ENCODE measurements at regions not wholly inside any gene's neighbourhood (a gene's known extent, or its start where the extent isn't known, plus 50 kb on each side); places are given as distances from the start of the nearest gene placed in this dataset.
A peak's percentile ranks its signal among the peaks of the same experiment; 100 is the strongest.

- no peak overlapping the region for H3K4me3 ChIP-seq (ENCODE audit: low read length)
- no peaks in the 10 kb centered on the region for H3K79me2 ChIP-seq (ENCODE audit: low read length)
- TF ChIP-seq EZH2phosphoT487 (IDR thresholded peaks at IDR 0.05; ENCODE audit: low read depth) (no peak), CTCF (IDR thresholded peaks at IDR 0.05; ENCODE audit: low read depth, low read length) (no peak)
- H3K36me3 ChIP-seq (replicated peaks; ENCODE audit: low read depth, low read length): no peaks in the 10 kb centered on the region
- H3K27me3 ChIP-seq (ENCODE audit: low read depth, low read length): no peaks in the 10 kb centered on the region
- 0 out of 2 replicates have a peak overlapping the region, but pooled peaks have one; percentile 2 for H3K4me2 ChIP-seq (ENCODE audit: low read length)
- no peak overlapping the region for H3K9ac ChIP-seq (ENCODE audit: low read length)
- no peaks in the 10 kb centered on the region for H4K20me1 ChIP-seq (ENCODE audit: insufficient read depth, low read length)
- H3K9me3 ChIP-seq (ENCODE audit: insufficient read depth, low read length): no peaks in the 10 kb centered on the region
- H2AFZ ChIP-seq (ENCODE audit: low read depth, low read length): no peak overlapping the region
- H3K4me1 ChIP-seq (ENCODE audit: low read length): peaks cover 80% of the 10 kb centered on the region
- H3K27ac ChIP-seq (ENCODE audit: low read length): no peak overlapping the region
Observed at GRCh38 chr2:43171789-43172188, 54.6 kb downstream of the ZFP36L2 start.

GRCh38 chr2:43170405-43171105, 55.9 kb downstream of the ZFP36L2 start:
- no peak overlapping the region for H3K4me3 ChIP-seq (ENCODE audit: low read length)
- peaks cover 70% of the 10 kb centered on the region for H3K4me1 ChIP-seq (ENCODE audit: low read length)
- no peaks in the 10 kb centered on the region for H4K20me1 ChIP-seq (ENCODE audit: insufficient read depth, low read length)
- no peaks in the 10 kb centered on the region for H3K9me3 ChIP-seq (ENCODE audit: insufficient read depth, low read length)
- peak overlapping the region; percentile 86 for H3K4me2 ChIP-seq (ENCODE audit: low read length)
- H2AFZ ChIP-seq (ENCODE audit: low read depth, low read length): no peak overlapping the region
- H3K27me3 ChIP-seq (ENCODE audit: low read depth, low read length): no peaks in the 10 kb centered on the region
- H3K36me3 ChIP-seq (replicated peaks; ENCODE audit: low read depth, low read length): no peaks in the 10 kb centered on the region
- H3K27ac ChIP-seq (ENCODE audit: low read length): 0 out of 2 replicates have a peak overlapping the region, but pooled peaks have one; percentile 2
- H3K9ac ChIP-seq (ENCODE audit: low read length): peak overlapping the region; percentile 64; the same call in 1 of the 2 replicates
- no peaks in the 10 kb centered on the region for H3K79me2 ChIP-seq (ENCODE audit: low read length)
- TF ChIP-seq EZH2phosphoT487 (IDR thresholded peaks at IDR 0.05; ENCODE audit: low read depth) (no peak), CTCF (IDR thresholded peaks at IDR 0.05; ENCODE audit: low read depth, low read length) (no peak)

- Histone ChIP-seq H3K4me2 (ENCODE audit: low read length) (peak overlapping the region; percentile 86), H3K9ac (ENCODE audit: low read length) (peak overlapping the region; percentile 64), H3K9me3 (ENCODE audit: insufficient read depth, low read length) (no peaks in the 10 kb centered on the region), H4K20me1 (ENCODE audit: insufficient read depth, low read length) (no peaks in the 10 kb centered on the region), H3K4me1 (ENCODE audit: low read length) (peaks cover 64% of the 10 kb centered on the region), H3K27me3 (ENCODE audit: low read depth, low read length) (no peaks in the 10 kb centered on the region), H3K79me2 (ENCODE audit: low read length) (no peaks in the 10 kb centered on the region), H2AFZ (ENCODE audit: low read depth, low read length) (peak overlapping the region; percentile 35; the same call in 1 of the 2 replicates), H3K27ac (ENCODE audit: low read length) (peak overlapping the region; percentile 42; the same call in 1 of the 2 replicates), H3K36me3 (replicated peaks; ENCODE audit: low read depth, low read length) (no peaks in the 10 kb centered on the region), H3K4me3 (ENCODE audit: low read length) (peak overlapping the region; percentile 61)
- TF ChIP-seq EZH2phosphoT487 (IDR thresholded peaks at IDR 0.05; ENCODE audit: low read depth) (no peak), CTCF (IDR thresholded peaks at IDR 0.05; ENCODE audit: low read depth, low read length) (peak; percentile 88)
Observed at GRCh38 chr2:43169987-43170386, 56.4 kb downstream of the ZFP36L2 start.

- no peaks in the 10 kb centered on the region for H3K79me2 ChIP-seq (ENCODE audit: low read length)
- H3K36me3 ChIP-seq (replicated peaks; ENCODE audit: low read depth, low read length): no peaks in the 10 kb centered on the region
- no peaks in the 10 kb centered on the region for H3K9me3 ChIP-seq (ENCODE audit: insufficient read depth, low read length)
- peak overlapping the region; percentile 86 for H3K4me2 ChIP-seq (ENCODE audit: low read length)
- no peaks in the 10 kb centered on the region for H4K20me1 ChIP-seq (ENCODE audit: insufficient read depth, low read length)
- no peaks in the 10 kb centered on the region for H3K27me3 ChIP-seq (ENCODE audit: low read depth, low read length)
- peak overlapping the region; percentile 64 for H3K9ac ChIP-seq (ENCODE audit: low read length)
- peak overlapping the region; percentile 61 for H3K4me3 ChIP-seq (ENCODE audit: low read length)
- no peak; the same call in none of the 2 replicates for TF ChIP-seq CTCF (IDR thresholded peaks at IDR 0.05; ENCODE audit: low read depth, low read length)
- no peak for TF ChIP-seq EZH2phosphoT487 (IDR thresholded peaks at IDR 0.05; ENCODE audit: low read depth)
- H2AFZ ChIP-seq (ENCODE audit: low read depth, low read length): peak overlapping the region; percentile 88
- H3K4me1 ChIP-seq (ENCODE audit: low read length): peaks cover 60% of the 10 kb centered on the region
- H3K27ac ChIP-seq (ENCODE audit: low read length): peak overlapping the region; percentile 42; the same call in 1 of the 2 replicates
Observed at GRCh38 chr2:43169099-43169945, 57.1 kb downstream of the ZFP36L2 start.
